TTC549 (cell line): ENCODE measurements at regions not wholly inside any gene's neighbourhood (a gene's known extent, or its start where the extent isn't known, plus 50 kb on each side); places are given as distances from the start of the nearest gene placed in this dataset.

Experiments
- FAIRE-seq: peaks from 2 replicates; lab custom pipeline; 2012; peaks lifted over from hg19 to GRCh38; lab: Jason Lieb, UNC

GRCh38 chr2:220057916-220058315 lies 430.5 kb downstream of the SLC4A3 start:
- FAIRE-seq, result no peak

- FAIRE-seq, result no peak
Observed at GRCh38 chr2:220064111-220065030, 436.9 kb downstream of the SLC4A3 start.

DNA sequence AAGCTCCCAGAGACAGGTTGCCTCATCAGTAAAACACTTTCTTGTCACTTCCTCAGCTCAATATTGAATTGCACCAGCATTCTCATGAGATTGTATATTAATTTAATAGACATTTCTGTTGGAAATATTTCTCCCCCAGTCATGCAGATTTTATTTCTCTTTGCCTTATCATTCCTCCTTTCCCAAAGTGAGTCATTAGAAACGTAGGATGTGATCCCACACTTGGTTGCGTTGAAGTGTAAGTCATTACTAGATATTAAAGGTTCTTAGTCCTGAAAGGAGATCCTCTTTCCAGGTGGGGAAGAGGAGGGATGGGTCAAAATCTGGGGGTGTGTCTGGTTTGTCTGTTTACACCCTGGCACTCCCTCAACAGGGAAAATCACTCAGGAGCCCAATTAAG lies 438.2 kb downstream of the SLC4A3 start:
- no peak for FAIRE-seq

DNA sequence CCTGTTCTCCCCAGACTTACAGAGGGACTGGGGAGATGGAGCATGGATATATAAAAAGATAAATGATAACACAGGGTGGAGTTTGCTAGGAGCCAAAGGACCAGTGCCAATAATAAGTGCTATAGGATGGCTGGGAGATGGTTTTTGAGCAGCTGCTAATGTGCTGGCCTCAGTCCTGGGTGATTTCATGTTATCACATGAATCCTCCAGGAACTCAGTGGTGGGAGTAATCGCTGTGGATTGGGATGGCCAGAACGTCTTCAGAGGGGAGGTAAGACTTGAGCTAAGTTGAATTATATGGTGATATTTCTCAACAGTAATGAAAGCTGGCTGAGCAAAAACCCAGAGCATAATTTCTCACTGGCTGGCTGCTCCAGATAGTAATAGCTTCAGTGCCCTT lies 441.4 kb downstream of the SLC4A3 start:
- FAIRE-seq, result no peak

- no peak for FAIRE-seq
Observed at GRCh38 chr2:220070349-220070748, 442.9 kb downstream of the SLC4A3 start.

- no peak for FAIRE-seq
Observed at GRCh38 chr2:220071696-220072095, 444.3 kb downstream of the SLC4A3 start.

- no peak for FAIRE-seq
Observed at GRCh38 chr2:220072669-220073220, 445.3 kb downstream of the SLC4A3 start.

DNA sequence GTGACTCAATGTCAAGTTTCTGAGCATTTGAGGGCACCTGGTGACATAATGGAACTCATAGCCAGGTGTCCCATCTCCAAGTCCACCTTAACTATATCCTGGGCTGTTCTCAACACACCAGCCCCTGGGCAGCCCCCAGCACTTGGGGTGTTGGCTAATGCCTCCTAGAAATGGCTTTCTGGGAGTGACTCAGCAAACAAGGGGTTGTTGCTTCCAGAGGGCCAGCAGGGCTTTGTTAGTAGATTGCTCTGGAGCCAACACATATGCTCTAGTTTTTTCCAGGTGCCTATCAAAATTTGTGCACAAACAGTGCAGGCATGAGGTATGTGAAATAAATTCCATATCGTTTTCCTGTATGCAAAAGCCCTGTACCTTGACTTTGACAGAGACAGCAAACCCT lies 448.4 kb downstream of the SLC4A3 start:
- FAIRE-seq, result no peak

- FAIRE-seq, result no peak
Observed at GRCh38 chr2:220076734-220077133, 449.3 kb downstream of the SLC4A3 start.

GRCh38 chr2:220077488-220077887 lies 450.1 kb downstream of the SLC4A3 start:
- FAIRE-seq, result no peak

GRCh38 chr2:220078439-220078838 lies 451.0 kb downstream of the SLC4A3 start:
- FAIRE-seq, result no peak

- FAIRE-seq, result no peak
Observed at GRCh38 chr2:220079595-220079994, 452.2 kb downstream of the SLC4A3 start.

GRCh38 chr2:220081171-220081570 lies 453.7 kb downstream of the SLC4A3 start:
- FAIRE-seq, result no peak

DNA sequence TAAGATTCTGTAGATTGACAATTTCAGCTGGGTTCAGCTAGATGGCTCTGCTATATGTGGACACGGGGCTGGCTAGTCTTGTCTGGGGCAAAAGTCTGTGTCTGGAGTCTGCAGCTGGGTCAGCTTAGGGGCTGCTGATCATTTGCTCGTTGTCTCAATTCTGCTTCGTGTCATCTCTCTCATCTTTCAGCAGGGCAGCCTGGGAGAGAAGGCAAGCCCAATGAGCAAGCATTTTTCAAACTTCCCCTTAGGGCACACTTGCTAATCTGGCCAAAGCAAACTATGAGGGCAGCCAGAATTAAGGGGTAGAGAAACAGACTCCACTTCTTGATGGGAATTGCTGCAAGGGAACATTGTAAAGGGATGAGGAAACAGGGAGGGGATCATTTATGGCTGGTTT lies 462.6 kb downstream of the SLC4A3 start:
- FAIRE-seq, result no peak

DNA sequence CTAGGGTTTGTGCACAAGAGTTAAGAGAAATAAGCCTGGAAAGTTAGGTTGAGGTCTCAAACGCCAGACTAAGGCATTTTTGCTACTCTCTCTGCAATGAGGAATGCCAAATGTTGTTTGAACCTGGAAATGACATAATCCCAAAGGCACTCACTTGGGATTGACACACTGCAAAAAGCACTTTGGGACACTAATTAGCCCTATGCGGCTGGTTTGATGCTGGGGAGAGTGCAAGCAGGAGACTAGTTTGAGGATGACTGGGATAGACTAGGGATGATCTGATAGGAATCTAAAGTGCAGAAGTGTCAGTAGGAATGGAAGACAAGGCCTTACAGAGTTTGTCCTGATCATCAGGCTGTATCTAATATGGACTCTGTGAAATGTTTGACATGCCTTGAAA lies 469.0 kb downstream of the SLC4A3 start:
- FAIRE-seq, result no peak

DNA sequence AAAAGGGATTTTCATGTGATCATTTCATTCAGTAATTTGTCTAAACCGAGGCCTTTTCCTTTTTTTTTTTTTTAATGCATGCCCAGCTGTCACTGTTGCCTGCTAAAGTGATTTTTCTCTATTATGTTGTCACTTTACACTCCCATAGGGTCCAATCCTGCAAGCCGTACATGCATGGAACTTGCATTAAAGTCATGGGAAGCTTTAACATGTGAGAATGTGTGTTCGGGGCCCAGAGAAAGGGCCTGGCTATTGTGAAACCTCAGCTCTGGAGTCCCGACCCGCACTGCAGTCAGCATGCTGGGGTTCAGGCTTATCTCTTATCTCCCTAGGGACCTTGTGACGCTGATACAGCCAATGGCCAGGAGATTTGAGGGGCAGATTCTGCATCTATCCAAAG lies 474.6 kb downstream of the SLC4A3 start:
- no peak for FAIRE-seq

GRCh38 chr2:220103596-220103995 lies 476.2 kb downstream of the SLC4A3 start:
- no peak for FAIRE-seq

DNA sequence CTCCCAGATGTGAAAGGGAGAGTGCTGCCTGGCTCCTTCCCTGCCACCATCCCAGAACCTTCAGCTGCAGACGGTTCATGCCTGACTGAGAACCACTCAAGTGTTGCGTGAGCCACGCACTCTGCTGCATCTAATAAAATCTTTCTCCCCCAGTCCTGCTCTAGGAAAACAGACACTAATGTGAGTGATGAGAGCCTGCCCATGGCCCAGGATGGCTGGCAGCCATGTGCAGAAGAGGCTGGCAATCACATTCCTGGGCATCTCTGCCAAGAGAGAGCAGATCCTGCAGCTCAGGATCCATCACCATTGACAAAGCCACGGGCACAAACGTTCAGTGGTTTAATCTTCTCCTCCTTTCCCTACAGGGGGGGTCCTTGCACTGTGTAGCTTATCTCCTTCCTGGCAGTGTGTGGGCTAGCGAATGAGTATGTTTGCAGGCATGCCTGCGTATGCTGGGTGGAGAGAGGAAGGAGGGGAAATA lies 477.5 kb downstream of the SLC4A3 start:
- FAIRE-seq, result no peak

DNA sequence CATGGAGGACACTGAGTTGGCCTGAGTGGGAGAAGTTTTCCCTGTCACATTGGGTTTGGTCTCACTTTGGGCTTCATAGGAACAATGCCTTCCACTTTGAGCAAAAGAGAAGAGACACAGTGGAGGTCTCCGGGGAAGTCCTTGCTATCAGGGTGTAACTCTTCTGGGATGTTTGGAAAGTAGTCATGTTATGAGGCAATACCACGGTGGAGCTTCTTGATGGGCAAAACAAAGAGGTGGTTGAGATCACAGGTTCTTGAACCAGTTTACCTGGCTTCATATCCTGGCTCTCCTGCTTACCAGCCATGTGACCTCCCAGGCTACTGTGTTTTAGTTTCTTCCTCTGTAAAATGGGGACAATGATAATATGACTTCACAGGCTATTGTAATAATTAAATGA lies 478.6 kb downstream of the SLC4A3 start:
- FAIRE-seq, result no peak

DNA sequence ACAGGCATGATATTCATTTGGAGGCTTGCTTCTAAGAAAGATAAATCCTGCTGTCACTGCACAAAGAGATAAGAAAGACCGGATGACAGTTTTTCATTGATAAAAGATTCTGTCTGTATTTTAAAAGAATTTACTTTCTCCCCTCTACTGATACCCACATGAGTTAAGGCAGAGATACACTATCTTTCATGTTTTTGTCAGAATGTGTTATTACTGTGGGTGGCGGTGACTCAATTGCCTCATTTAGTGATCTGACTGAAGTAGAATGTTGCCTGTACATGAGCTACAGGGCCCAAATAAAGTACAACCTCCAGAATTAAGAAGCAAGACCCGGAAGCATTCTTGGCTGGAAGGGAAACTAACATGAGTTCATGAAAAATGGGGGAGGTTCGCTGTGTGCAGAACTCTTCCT lies 480.0 kb downstream of the SLC4A3 start:
- FAIRE-seq, result no peak

DNA sequence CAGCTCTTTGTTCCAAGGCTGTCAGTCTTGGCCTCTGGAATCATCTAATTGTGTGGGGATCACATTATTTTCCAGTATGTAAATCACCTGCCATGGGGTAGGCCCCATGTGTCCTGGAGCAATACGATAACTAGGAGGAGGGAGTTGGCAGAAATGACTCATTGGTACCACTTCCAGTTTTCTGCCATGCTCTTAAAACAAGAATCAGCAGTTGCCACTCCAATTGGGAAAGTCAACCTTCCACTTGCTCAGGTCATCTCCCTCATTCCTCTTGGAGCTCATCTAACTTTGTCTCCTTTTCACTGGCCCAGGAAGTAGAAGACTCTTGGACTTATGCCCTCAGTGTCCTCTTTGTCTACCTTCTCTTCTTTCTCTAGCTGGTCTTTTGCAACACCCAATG lies 487.0 kb downstream of the SLC4A3 start:
- no peak for FAIRE-seq

DNA sequence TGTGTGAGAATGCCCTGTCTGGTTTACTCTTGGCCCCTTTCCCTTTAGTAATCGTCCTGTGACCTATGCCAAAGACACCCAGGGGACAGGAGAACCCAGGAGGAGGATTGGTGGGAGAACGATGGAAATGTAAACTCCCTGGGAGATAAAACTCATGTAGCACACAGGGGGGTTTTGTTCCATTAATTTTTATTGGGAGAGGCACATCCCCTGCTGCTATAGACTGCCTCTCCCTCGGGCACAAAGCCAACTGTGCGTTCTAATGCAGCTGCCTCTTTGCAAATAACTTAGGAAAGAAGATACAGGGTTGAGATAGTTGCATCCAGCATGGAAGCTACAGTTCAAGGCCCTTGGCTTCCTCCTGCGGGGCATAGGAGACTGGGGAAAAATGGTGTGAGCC lies 489.6 kb downstream of the SLC4A3 start:
- no peak for FAIRE-seq

- FAIRE-seq, result no peak
Observed at GRCh38 chr2:220120041-220120440, 492.6 kb downstream of the SLC4A3 start.

GRCh38 chr2:220123751-220124150 lies 496.3 kb downstream of the SLC4A3 start:
- FAIRE-seq, result no peak
